Mammary epithelial cell (primary cell): ENCODE measurements at regions not wholly inside any gene's neighbourhood (a gene's known extent, or its start where the extent isn't known, plus 50 kb on each side); places are given as distances from the start of the nearest gene placed in this dataset.

Source experiments
- CTCF ChIP-seq, 2 donors: IDR thresholded peaks in 1 of 2; conservative IDR thresholded peaks in 1 of 2; 2 replicates each; pipeline ENCODE4 v1.5.1; 2011 to 2012; ENCODE audit warnings: inconsistent platforms in 2 of 2, low read length in 2 of 2, mild to moderate bottlenecking in 2 of 2, control low read depth in 1 of 2, low read depth in 1 of 2; ENCODE audit not compliant: insufficient read depth in 1 of 2; ENCODE audit errors: extremely low read depth in 1 of 2
- EZH2 ChIP-seq: IDR thresholded peaks from 2 replicates; pipeline ENCODE4 v1.6.1; 2012; ENCODE audit warnings: low read length, inconsistent platforms, borderline replicate concordance

- TF ChIP-seq CTCF (conservative IDR thresholded peaks at IDR 0.05 in 1 of 2, IDR thresholded peaks at IDR 0.05 in 1 of 2; ENCODE audit: extremely low read depth in 1 of 2, insufficient read depth in 1 of 2, low read depth in 1 of 2, low read length in 2 of 2) (no peak), EZH2 (no peak)
Measured at GRCh38 chr2:167487728-167488127, 599.4 kb downstream of the XIRP2 start.
